ENCODE measurements at regions not wholly inside any gene's neighbourhood (a gene's known extent, or its start where the extent isn't known, plus 50 kb on each side); places are given as distances from the start of the nearest gene placed in this dataset.

GRCh38 chr9:103755441-103755840 is 338.7 kb upstream of the SMC2 start:
- DNase-seq (ENCODE audit: low read depth in 4 of 4, low spot score in 3 of 4): no peak

- DNase-seq (ENCODE audit: low read depth in 4 of 4, low spot score in 3 of 4): no peak
Measured at GRCh38 chr9:103755986-103756385, 338.1 kb upstream of the SMC2 start.

- no peak for DNase-seq (ENCODE audit: low read depth in 4 of 4, low spot score in 3 of 4)
Measured at GRCh38 chr9:103757062-103757461, 337.0 kb upstream of the SMC2 start.

GRCh38 chr9:103761466-103761865 is 332.6 kb upstream of the SMC2 start:
- DNase-seq (ENCODE audit: low read depth in 4 of 4, low spot score in 3 of 4): no peak

- no peak for DNase-seq (ENCODE audit: low read depth in 4 of 4, low spot score in 3 of 4)
Measured at GRCh38 chr9:103789686-103790085, 304.4 kb upstream of the SMC2 start.

- no peak for DNase-seq (ENCODE audit: low read depth in 4 of 4, low spot score in 3 of 4)
Measured at GRCh38 chr9:103798620-103799019, 295.5 kb upstream of the SMC2 start.

GRCh38 chr9:103799959-103800358 is 294.1 kb upstream of the SMC2 start:
- no peak for DNase-seq (ENCODE audit: low read depth in 4 of 4, low spot score in 3 of 4)

GRCh38 chr9:103802068-103802467 is 292.0 kb upstream of the SMC2 start:
- no peak for DNase-seq (ENCODE audit: low read depth in 4 of 4, low spot score in 3 of 4)

GRCh38 chr9:103803245-103803644 is 290.9 kb upstream of the SMC2 start:
- no peak for DNase-seq (ENCODE audit: low read depth in 4 of 4, low spot score in 3 of 4)

GRCh38 chr9:103804077-103804735 is 289.9 kb upstream of the SMC2 start:
- no peak for DNase-seq (ENCODE audit: low read depth in 4 of 4, low spot score in 3 of 4)

- DNase-seq (ENCODE audit: low read depth in 4 of 4, low spot score in 3 of 4): no peak
Measured at GRCh38 chr9:103809745-103810144, 284.4 kb upstream of the SMC2 start.

GRCh38 chr9:103811462-103811861 is 282.6 kb upstream of the SMC2 start:
- DNase-seq (ENCODE audit: low read depth in 4 of 4, low spot score in 3 of 4): no peak

GRCh38 chr9:103816146-103816545 is 278.0 kb upstream of the SMC2 start:
- DNase-seq (ENCODE audit: low read depth in 4 of 4, low spot score in 3 of 4): no peak

GRCh38 chr9:103819936-103820335 is 274.2 kb upstream of the SMC2 start:
- DNase-seq (ENCODE audit: low read depth in 4 of 4, low spot score in 3 of 4): no peak

GRCh38 chr9:103821115-103821514 is 273.0 kb upstream of the SMC2 start:
- DNase-seq (ENCODE audit: low read depth in 4 of 4, low spot score in 3 of 4): no peak

GRCh38 chr9:103837940-103838339 is 256.2 kb upstream of the SMC2 start:
- DNase-seq (ENCODE audit: low read depth in 4 of 4, low spot score in 3 of 4): no peak

GRCh38 chr9:103839197-103839596 is 254.9 kb upstream of the SMC2 start:
- no peak for DNase-seq (ENCODE audit: low read depth in 4 of 4, low spot score in 3 of 4)

GRCh38 chr9:103867886-103868285 is 226.2 kb upstream of the SMC2 start:
- DNase-seq (ENCODE audit: low read depth in 4 of 4, low spot score in 3 of 4): no peak

GRCh38 chr9:103872811-103873210 is 221.3 kb upstream of the SMC2 start:
- DNase-seq (ENCODE audit: low read depth in 4 of 4, low spot score in 3 of 4): no peak

GRCh38 chr9:103881419-103881818 is 212.7 kb upstream of the SMC2 start:
- no peak for DNase-seq (ENCODE audit: low read depth in 4 of 4, low spot score in 3 of 4)

- DNase-seq (ENCODE audit: low read depth in 4 of 4, low spot score in 3 of 4): no peak
Measured at GRCh38 chr9:103889989-103890388, 204.1 kb upstream of the SMC2 start.

GRCh38 chr9:103894184-103894583 is 199.9 kb upstream of the SMC2 start:
- DNase-seq (ENCODE audit: low read depth in 4 of 4, low spot score in 3 of 4): no peak

- no peak for DNase-seq (ENCODE audit: low read depth in 4 of 4, low spot score in 3 of 4)
Measured at GRCh38 chr9:103898550-103898949, 195.6 kb upstream of the SMC2 start.
